GM23248 (cell line): ENCODE measurements at regions not wholly inside any gene's neighbourhood (a gene's known extent, or its start where the extent isn't known, plus 50 kb on each side); places are given as distances from the start of the nearest gene placed in this dataset.

ENCODE experiments used
- DNase-seq: peaks from one replicate; pipeline ENCODE4 v3.0.0-alpha.2; 2015
- H2AFZ ChIP-seq: fragments of 200-600 bp; sonication (generic); 2 replicates; pipeline ENCODE4 v1.6.1; 2016; ENCODE audit warnings: antibody characterized with exemption
- H3F3A ChIP-seq: fragments of 200-600 bp; sonication (generic); 2 replicates; pipeline ENCODE4 v1.6.1; 2016; ENCODE audit warnings: mild to moderate bottlenecking, antibody characterized with exemption, mixed run types; ENCODE audit not compliant: insufficient read depth
- H3K27ac ChIP-seq: fragments of 200-600 bp; sonication (generic); 2 replicates; pipeline ENCODE4 v1.5.1; 2016; ENCODE audit warnings: mild to moderate bottlenecking
- H3K27me3 ChIP-seq: fragments of 200-600 bp; sonication (generic); replicated peaks from 2 replicates; pipeline ENCODE4 v1.6.1; 2016; ENCODE audit warnings: mild to moderate bottlenecking; ENCODE audit not compliant: insufficient read depth
- H3K36me3 ChIP-seq: fragments of 200-600 bp; sonication (generic); 2 replicates; pipeline ENCODE4 v1.6.1; 2016; ENCODE audit warnings: low read depth, mild to moderate bottlenecking
- H3K4me1 ChIP-seq: fragments of 200-600 bp; sonication (generic); 2 replicates; pipeline ENCODE4 v1.6.1; 2016; ENCODE audit warnings: mild to moderate bottlenecking; ENCODE audit not compliant: insufficient read depth
- H3K4me2 ChIP-seq: fragments of 200-600 bp; sonication (generic); one replicate; pipeline ENCODE4 v1.6.1; 2016; ENCODE audit warnings: mild to moderate bottlenecking; ENCODE audit not compliant: unreplicated experiment
- H3K4me3 ChIP-seq: fragments of 200-600 bp; sonication (generic); 2 replicates; pipeline ENCODE4 v1.5.1; 2016; ENCODE audit warnings: mild to moderate bottlenecking
- H3K79me2 ChIP-seq: fragments of 200-600 bp; sonication (generic); 2 replicates; pipeline ENCODE4 v1.6.1; 2016; ENCODE audit warnings: mild to moderate bottlenecking; ENCODE audit not compliant: insufficient read depth
- H3K9ac ChIP-seq: fragments of 200-600 bp; sonication (generic); 2 replicates; pipeline ENCODE4 v1.6.1; 2016; ENCODE audit warnings: mild to moderate bottlenecking
- H3K9me2 ChIP-seq: fragments of 200-600 bp; sonication (generic); 2 replicates; pipeline ENCODE4 v1.6.1; 2016; ENCODE audit warnings: mixed run types, mild to moderate bottlenecking, moderate library complexity; ENCODE audit not compliant: insufficient read depth
- H3K9me3 ChIP-seq: fragments of 200-600 bp; sonication (generic); one replicate; pipeline ENCODE4 v1.6.1; 2017; ENCODE audit warnings: low read depth
- H4K20me1 ChIP-seq: fragments of 200-600 bp; sonication (generic); 2 replicates; pipeline ENCODE4 v1.6.0; 2016; ENCODE audit not compliant: insufficient read depth
- EZH2 ChIP-seq: fragments of 200-600 bp; sonication (generic); IDR thresholded peaks from 2 replicates; pipeline ENCODE4 v1.6.1; 2018; ENCODE audit warnings: antibody characterized with exemption, mild to moderate bottlenecking; ENCODE audit not compliant: insufficient read depth, poor library complexity, severe bottlenecking
- EZH2phosphoT487 ChIP-seq: fragments of 200-600 bp; sonication (generic); IDR thresholded peaks from 2 replicates; pipeline ENCODE4 v1.6.1; 2018; ENCODE audit warnings: antibody characterized with exemption, moderate library complexity, mild to moderate bottlenecking, low read depth; ENCODE audit not compliant: insufficient read depth
- WGBS, 2 experiments: methylation state at CpG; one replicate each; pipeline ENCODE4 v1.1.6; 2015 to 2017; ENCODE audit warnings: low lambda C conversion rate in 2 of 2, low coverage in 1 of 2; ENCODE audit errors: missing lambda C conversion rate in 2 of 2; 5-methylcytosine and 5-hydroxymethylcytosine counted together
- in situ Hi-C: fragments of 300-500 bp; cut with MboI; formaldehyde crosslinking; loops from 2 replicates; pipeline ENCODE4 v1.15.0; 2020

GRCh38 chr2:106278112-106278876, 84.2 kb upstream of the UXS1 start:
- 62 to 63% methylated on average over 6 of the region's 6 CpGs for WGBS, 2 experiments

GRCh38 chr2:106277426-106277825, 83.3 kb upstream of the UXS1 start:
- no peak overlapping the region for H3K27ac ChIP-seq
- TF ChIP-seq EZH2 (no peak), EZH2phosphoT487 (no peak)
- H3K27me3 ChIP-seq, result no peaks in the 10 kb centered on the region; the same call in 1 of the 2 replicates
- H4K20me1 ChIP-seq, result no peaks in the 10 kb centered on the region
- H3K9me2 ChIP-seq, result no peaks in the 10 kb centered on the region
- H3K9me3 ChIP-seq, result no peaks in the 10 kb centered on the region
- no peaks in the 10 kb centered on the region for H3F3A ChIP-seq
- DNase-seq, result no peak
- no peaks in the 10 kb centered on the region for H3K4me1 ChIP-seq
- no peaks in the 10 kb centered on the region for H3K36me3 ChIP-seq
- in situ Hi-C loops, result no loop called here
- H2AFZ ChIP-seq, result no peak overlapping the region
- H3K79me2 ChIP-seq, result no peaks in the 10 kb centered on the region
- H3K4me2 ChIP-seq, result no peak overlapping the region
- 67 to 85% methylated on average over 4 of the region's 4 CpGs for WGBS, 2 experiments
- no peak overlapping the region for H3K4me3 ChIP-seq
- no peak overlapping the region for H3K9ac ChIP-seq

More at GRCh38 chr2:106278112-106278876, 84.2 kb upstream of the UXS1 start:
- H3K4me1 ChIP-seq, result no peaks in the 10 kb centered on the region
- H3K4me2 ChIP-seq, result no peak overlapping the region
- no peaks in the 10 kb centered on the region for H3K36me3 ChIP-seq
- H2AFZ ChIP-seq, result no peak overlapping the region
- in situ Hi-C loops, result no loop called here
- TF ChIP-seq EZH2phosphoT487, result no peak
- TF ChIP-seq EZH2, result no peak
- no peaks in the 10 kb centered on the region for H3K79me2 ChIP-seq
- H3F3A ChIP-seq, result no peaks in the 10 kb centered on the region
- DNase-seq, result no peak
- H3K27me3 ChIP-seq, result peaks cover 3% of the 10 kb centered on the region; the same call in 1 of the 2 replicates
- no peak overlapping the region for H3K27ac ChIP-seq
- H3K9me2 ChIP-seq, result no peaks in the 10 kb centered on the region
- H3K9ac ChIP-seq, result no peak overlapping the region
- no peaks in the 10 kb centered on the region for H4K20me1 ChIP-seq
- no peak overlapping the region for H3K4me3 ChIP-seq
- no peaks in the 10 kb centered on the region for H3K9me3 ChIP-seq

GRCh38 chr2:106275971-106276370, 81.9 kb upstream of the UXS1 start:
- Histone ChIP-seq H3K4me2 (no peak overlapping the region), H3K27me3 (no peaks in the 10 kb centered on the region), H2AFZ (no peak overlapping the region), H3K4me1 (no peaks in the 10 kb centered on the region), H3K9me2 (no peaks in the 10 kb centered on the region), H3K4me3 (no peak overlapping the region), H3K36me3 (no peaks in the 10 kb centered on the region), H3K9ac (no peak overlapping the region), H4K20me1 (no peaks in the 10 kb centered on the region), H3K27ac (no peak overlapping the region), H3K79me2 (no peaks in the 10 kb centered on the region), H3K9me3 (no peaks in the 10 kb centered on the region), H3F3A (no peaks in the 10 kb centered on the region)
- 78 to 82% methylated on average over 11 of the region's 11 CpGs for WGBS, 2 experiments
- in situ Hi-C loops, result no loop called here
- DNase-seq, result no peak
- TF ChIP-seq EZH2phosphoT487, result no peak
- no peak for TF ChIP-seq EZH2

GRCh38 chr2:106274668-106275067, 80.6 kb upstream of the UXS1 start:
- H3K4me1 ChIP-seq, result no peaks in the 10 kb centered on the region
- no peaks in the 10 kb centered on the region for H3K9me3 ChIP-seq
- TF ChIP-seq EZH2phosphoT487, result no peak
- no peak for TF ChIP-seq EZH2
- no peaks in the 10 kb centered on the region for H3K79me2 ChIP-seq
- 42 to 49% methylated on average over 7 of the region's 7 CpGs for WGBS, 2 experiments
- no peak overlapping the region for H3K9ac ChIP-seq
- DNase-seq, result no peak
- H3K27ac ChIP-seq, result no peak overlapping the region
- H3K36me3 ChIP-seq, result no peaks in the 10 kb centered on the region
- no peak overlapping the region for H3K4me3 ChIP-seq
- in situ Hi-C loops, result no loop called here
- H3F3A ChIP-seq, result no peaks in the 10 kb centered on the region
- no peak overlapping the region for H3K4me2 ChIP-seq
- no peaks in the 10 kb centered on the region for H3K9me2 ChIP-seq
- no peak overlapping the region for H2AFZ ChIP-seq
- no peaks in the 10 kb centered on the region for H4K20me1 ChIP-seq
- 0 out of 2 replicates have a peak, but pooled peaks cover under 1% of the 10 kb centered on the region for H3K27me3 ChIP-seq

GRCh38 chr2:106272216-106272807, 78.2 kb upstream of the UXS1 start:
- Histone ChIP-seq H3K27me3 (0 out of 2 replicates have a peak, but pooled peaks cover 3% of the 10 kb centered on the region), H3K4me2 (no peak overlapping the region), H3K4me1 (no peaks in the 10 kb centered on the region), H3K9me3 (no peaks in the 10 kb centered on the region), H3K9me2 (no peaks in the 10 kb centered on the region), H3F3A (no peaks in the 10 kb centered on the region), H3K9ac (no peak overlapping the region), H3K27ac (no peak overlapping the region), H3K36me3 (no peaks in the 10 kb centered on the region), H4K20me1 (no peaks in the 10 kb centered on the region), H3K4me3 (no peak overlapping the region), H2AFZ (no peak overlapping the region), H3K79me2 (no peaks in the 10 kb centered on the region)
- 58 to 61% methylated on average over 7 of the region's 7 CpGs for WGBS, 2 experiments
- in situ Hi-C loops, result no loop called here
- TF ChIP-seq EZH2 (no peak), EZH2phosphoT487 (no peak)
- no peak for DNase-seq
